ENCODE measurements at regions not wholly inside any gene's neighbourhood (a gene's known extent, or its start where the extent isn't known, plus 50 kb on each side); places are given as distances from the start of the nearest gene placed in this dataset.
A peak's percentile ranks its signal among the peaks of the same experiment; 100 is the strongest.

DNA sequence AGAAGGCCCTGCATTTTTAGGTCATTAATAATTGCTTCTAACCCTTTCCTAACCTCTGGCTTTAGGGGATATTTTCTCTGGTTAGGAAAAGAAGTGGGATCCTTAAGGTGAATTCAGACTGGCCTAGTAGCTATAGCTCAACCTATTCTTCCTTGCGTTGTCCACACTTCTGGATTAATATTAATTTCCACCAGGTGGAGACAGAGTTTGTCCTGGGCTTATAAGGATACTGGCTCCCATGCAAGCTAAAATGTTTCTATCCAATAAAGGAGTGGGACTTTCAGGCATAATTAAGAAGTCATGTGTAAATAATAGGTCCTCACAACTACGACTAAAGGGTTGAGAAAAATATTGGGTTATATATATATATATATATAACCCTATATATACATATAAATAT is 860.0 kb upstream of the POU3F4 start:
- intact Hi-C loops (cut with DNase I), result no loop called here
- Histone ChIP-seq H3K9me3 (no peaks in the 10 kb centered on the region), H3K4me1 (no peaks in the 10 kb centered on the region), H3K36me3 (no peaks in the 10 kb centered on the region), H3K27ac (no peak overlapping the region), H3K27me3 (no peaks in the 10 kb centered on the region), H3K4me3 (replicated peaks in 1 of 3) (no peak overlapping the region)
- 94 to 98% methylated on average over 2 of the region's 2 CpGs for WGBS, 2 donors
- DNase-seq, result no peak
- TF ChIP-seq POLR2A (IDR thresholded peaks at IDR 0.05) (no peak), CTCF (IDR thresholded peaks at IDR 0.05) (peak in 2 of 6 experiments; percentile 20 to 23)

DNA sequence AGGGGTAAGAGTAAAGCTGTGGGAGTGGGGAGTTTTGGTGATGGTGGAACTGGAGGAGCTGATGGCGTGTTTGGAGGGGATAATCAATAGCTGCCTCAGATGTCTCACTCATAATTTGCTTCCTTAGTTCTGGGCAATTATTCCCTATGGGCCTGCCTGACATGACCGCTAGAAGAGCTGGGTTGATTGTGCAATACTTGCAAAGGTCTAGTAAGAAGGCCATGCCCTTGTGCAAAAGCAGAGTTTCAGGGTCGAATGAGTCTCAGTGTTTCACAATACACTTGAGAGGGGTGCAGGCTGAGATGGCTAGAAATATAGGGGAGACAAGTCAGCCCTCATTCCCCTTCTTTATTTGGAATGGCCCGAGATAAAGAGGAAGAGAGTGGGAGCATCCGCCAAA is 858.4 kb upstream of the POU3F4 start:
- Histone ChIP-seq H3K4me1 (no peaks in the 10 kb centered on the region), H3K9me3 (no peaks in the 10 kb centered on the region), H3K36me3 (no peaks in the 10 kb centered on the region), H3K27me3 (no peaks in the 10 kb centered on the region), H3K27ac (no peak overlapping the region), H3K4me3 (replicated peaks in 1 of 3) (no peak overlapping the region)
- TF ChIP-seq POLR2A (IDR thresholded peaks at IDR 0.05), result no peak
- TF ChIP-seq CTCF (IDR thresholded peaks at IDR 0.05), result no peak
- DNase-seq, result no peak
- intact Hi-C loops (cut with DNase I), result no loop called here
- 84 to 94% methylated on average over 5 of the region's 5 CpGs for WGBS, 2 donors

DNA sequence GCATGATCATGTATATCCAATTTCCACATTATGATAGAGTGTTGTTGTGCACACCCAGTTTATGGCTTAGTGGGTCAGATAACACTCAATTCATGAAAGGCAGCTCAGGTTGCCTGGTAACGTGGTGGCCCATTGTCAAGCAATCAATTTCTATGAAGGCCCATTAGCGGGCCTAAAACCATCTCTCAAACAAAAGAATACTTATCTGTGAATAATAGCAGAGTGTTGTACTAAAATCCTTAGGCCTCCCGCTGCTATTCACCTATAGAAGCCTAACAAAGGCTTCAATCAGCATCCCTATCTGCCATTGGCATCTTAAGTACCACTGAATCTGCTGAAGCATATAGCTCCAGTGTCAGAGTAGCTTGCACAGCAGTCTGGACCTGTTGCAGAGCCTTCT is 849.6 kb upstream of the POU3F4 start:
- Histone ChIP-seq H3K9me3 (no peaks in the 10 kb centered on the region), H3K27ac (no peak overlapping the region), H3K36me3 (no peaks in the 10 kb centered on the region), H3K4me3 (replicated peaks in 1 of 3) (no peak overlapping the region), H3K27me3 (no peaks in the 10 kb centered on the region), H3K4me1 (no peaks in the 10 kb centered on the region)
- WGBS, 2 donors, result 38 to 44% methylated on average over 3 of the region's 3 CpGs
- intact Hi-C loops (cut with DNase I), result no loop called here
- DNase-seq, result no peak
- TF ChIP-seq CTCF (IDR thresholded peaks at IDR 0.05) (no peak), POLR2A (IDR thresholded peaks at IDR 0.05) (no peak)

- intact Hi-C loops (cut with DNase I), result no loop called here
- TF ChIP-seq CTCF (IDR thresholded peaks at IDR 0.05) (no peak), POLR2A (IDR thresholded peaks at IDR 0.05) (no peak)
- no peak overlapping the region for H3K4me3 ChIP-seq (replicated peaks in 1 of 3)
- no peak for DNase-seq
- H3K27ac ChIP-seq, result no peak overlapping the region
- no peaks in the 10 kb centered on the region for H3K9me3 ChIP-seq
- WGBS, 2 donors, result 48 to 60% methylated on average over 3 of the region's 3 CpGs
- H3K27me3 ChIP-seq, result no peaks in the 10 kb centered on the region
- H3K36me3 ChIP-seq, result no peaks in the 10 kb centered on the region
- no peaks in the 10 kb centered on the region for H3K4me1 ChIP-seq
Observed at GRCh38 chrX:82666355-82666754, 841.7 kb upstream of the POU3F4 start.

DNA sequence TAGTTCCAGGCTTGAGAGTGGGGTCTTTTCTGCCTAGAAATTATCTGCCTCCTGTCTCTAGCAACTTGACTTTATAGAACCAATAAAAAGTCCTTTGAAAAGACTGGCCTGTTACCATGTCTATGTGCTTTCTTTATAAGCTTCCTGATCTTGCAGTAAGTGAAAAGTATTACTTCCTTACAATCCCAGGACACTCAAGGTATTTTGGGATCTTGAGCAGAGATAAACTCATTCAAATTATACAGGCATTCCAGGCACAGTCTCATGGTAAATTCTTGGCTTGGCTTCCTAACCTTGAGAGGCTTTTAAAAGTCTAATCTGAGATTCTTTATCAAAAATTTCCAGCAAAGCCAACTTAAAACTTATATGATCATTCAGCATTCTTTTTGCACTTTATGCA is 833.0 kb upstream of the POU3F4 start:
- intact Hi-C loops (cut with DNase I), result no loop called here
- no peak overlapping the region for H3K27ac ChIP-seq
- no peaks in the 10 kb centered on the region for H3K4me1 ChIP-seq
- TF ChIP-seq POLR2A (IDR thresholded peaks at IDR 0.05), result no peak
- no peak for TF ChIP-seq CTCF (IDR thresholded peaks at IDR 0.05)
- H3K4me3 ChIP-seq (replicated peaks in 1 of 3), result no peak overlapping the region
- no peaks in the 10 kb centered on the region for H3K9me3 ChIP-seq
- no peaks in the 10 kb centered on the region for H3K36me3 ChIP-seq
- DNase-seq, result no peak
- no peaks in the 10 kb centered on the region for H3K27me3 ChIP-seq

All from thyroid gland (tissue), 4 donors.